PC-3 (cell line): ENCODE measurements at regions not wholly inside any gene's neighbourhood (a gene's known extent, or its start where the extent isn't known, plus 50 kb on each side); places are given as distances from the start of the nearest gene placed in this dataset.

ENCODE experiments used
- ATAC-seq: fragments of 200-7000 bp; cut with Tn5 transposase; 2 replicates; pipeline ENCODE4 v1.9.1; 2020; ENCODE audit warnings: mild to moderate bottlenecking, moderate library complexity
- BruUV-seq: library from RNA; stranded (reverse); fragments of 400-500 nt; replicated peaks from 2 replicates; lab custom pipeline; 2021; lab: Mats Ljungman, UMichigan
- CTCF ChIA-PET: fragments of 300-600 bp; sonication (Branson Sonifier 250); formaldehyde crosslinking; loops from one replicate; lab custom pipeline; 2022; ENCODE audit warnings: antibody characterized with exemption; lab: Charles Lee
- POLR2A ChIA-PET: fragments of 300-600 bp; sonication (Branson Sonifier 250); formaldehyde crosslinking; loops from one replicate; lab custom pipeline; 2022; ENCODE audit warnings: antibody characterized with exemption; ENCODE audit not compliant: unreplicated experiment; lab: Charles Lee
- DNase-seq: peaks from one replicate; pipeline ENCODE4 v3.0.0-alpha.2; 2015
- H2AFZ ChIP-seq: fragments of 300-600 bp; sonication (generic); 2 replicates; pipeline ENCODE4 v1.6.0; 2016; ENCODE audit warnings: antibody characterized with exemption, low read length
- H3F3A ChIP-seq: fragments of 300-600 bp; sonication (generic); one replicate; pipeline ENCODE4 v1.6.0; 2017; ENCODE audit warnings: antibody characterized with exemption, low read length, control low read depth, mild to moderate bottlenecking; ENCODE audit not compliant: unreplicated experiment
- H3K27ac ChIP-seq: fragments of 300-600 bp; sonication (generic); 2 replicates; pipeline ENCODE4 v1.5.1; 2016; ENCODE audit warnings: mild to moderate bottlenecking, low read length
- H3K27me3 ChIP-seq: fragments of 300-600 bp; sonication (generic); 2 replicates; pipeline ENCODE4 v1.6.1; 2016; ENCODE audit warnings: low read length, mixed read lengths
- H3K36me3 ChIP-seq: fragments of 300-600 bp; sonication (generic); 2 replicates; pipeline ENCODE4 v1.6.1; 2016; ENCODE audit warnings: low read depth, mixed run types, low read length, mixed read lengths
- H3K4me1 ChIP-seq: fragments of 300-600 bp; sonication (generic); 2 replicates; pipeline ENCODE4 v1.5.1; 2016; ENCODE audit warnings: low read length; ENCODE audit not compliant: insufficient read depth
- H3K4me2 ChIP-seq: fragments of 300-600 bp; sonication (generic); 2 replicates; pipeline ENCODE4 v1.6.0; 2016; ENCODE audit warnings: low read length
- H3K4me3 ChIP-seq: fragments of 300-600 bp; sonication (generic); 2 replicates; pipeline ENCODE4 v1.5.1; 2016; ENCODE audit warnings: mild to moderate bottlenecking, low read length, mixed read lengths
- H3K79me2 ChIP-seq: fragments of 300-600 bp; sonication (generic); 2 replicates; pipeline ENCODE4 v1.6.1; 2017; ENCODE audit warnings: low read length, mixed read lengths
- H3K9ac ChIP-seq: fragments of 300-600 bp; sonication (generic); 2 replicates; pipeline ENCODE4 v1.6.0; 2016; ENCODE audit warnings: mild to moderate bottlenecking, low read length
- H3K9me2 ChIP-seq: fragments of 300-600 bp; sonication (generic); replicated peaks from 2 replicates; pipeline ENCODE4 v1.6.1; 2016; ENCODE audit warnings: mixed run types, low read length, mixed read lengths
- H3K9me3 ChIP-seq: fragments of 300-600 bp; sonication (generic); 2 replicates; pipeline ENCODE4 v1.6.1; 2016; ENCODE audit warnings: low read length, mixed read lengths
- H4K20me1 ChIP-seq: fragments of 300-600 bp; sonication (generic); 2 replicates; pipeline ENCODE4 v1.6.1; 2016; ENCODE audit warnings: low read length, mixed read lengths
- EZH2 ChIP-seq: fragments of 300-600 bp; sonication (generic); IDR thresholded peaks from one replicate; pipeline ENCODE4 v1.6.1; 2017; ENCODE audit warnings: antibody characterized with exemption, mild to moderate bottlenecking, low read length; ENCODE audit not compliant: unreplicated experiment
- EZH2phosphoT487 ChIP-seq: fragments of 300-600 bp; sonication (generic); IDR thresholded peaks from 2 replicates; pipeline ENCODE4 v1.6.1; 2018; ENCODE audit warnings: mild to moderate bottlenecking, antibody characterized with exemption, low read length, borderline replicate concordance
- intact Hi-C: fragments of 100-400 bp; cut with micrococcal nuclease; formaldehyde crosslinking; loops from 2 replicates; pipeline ENCODE4 v1.9.0; 2023
- TF ChIP-seq, protein P1 (sequence below): fragments of 300-600 bp; sonication (generic); conservative IDR thresholded peaks from 2 replicates; pipeline ENCODE4 v1.5.1; 2017; ENCODE audit warnings: antibody characterized with exemption, low read depth, mild to moderate bottlenecking, low read length

DNA sequence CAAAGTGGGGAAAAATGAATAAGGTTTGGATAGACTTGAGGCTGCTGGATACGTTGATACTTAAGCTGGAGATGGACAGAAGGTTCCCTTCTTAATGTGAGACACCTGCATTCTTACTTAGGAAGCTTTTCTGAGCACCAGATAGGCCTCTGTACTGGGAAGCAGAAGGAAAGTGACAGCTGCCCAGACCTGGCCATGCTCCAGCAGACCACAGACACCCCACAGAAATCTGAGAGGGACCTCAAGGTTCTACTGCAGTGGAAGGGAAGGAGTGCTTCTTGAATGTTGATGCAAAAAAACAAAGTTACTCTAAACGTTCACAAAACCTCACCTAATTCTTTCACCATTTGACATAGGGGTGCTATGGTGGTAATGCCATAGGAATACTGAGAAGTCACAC lies 642.1 kb upstream of the ID2 start:
- no peak overlapping the region for H3K4me3 ChIP-seq
- no TSS peak for BruUV-seq
- no peaks in the 10 kb centered on the region for H3K9me3 ChIP-seq
- H3F3A ChIP-seq, result no peaks in the 10 kb centered on the region
- H3K27ac ChIP-seq, result no peak overlapping the region
- ChIA-PET CTCF (no interaction called here), POLR2A (no interaction called here)
- no peak overlapping the region for H3K4me2 ChIP-seq
- H2AFZ ChIP-seq, result no peak overlapping the region
- H3K36me3 ChIP-seq, result no peaks in the 10 kb centered on the region
- no peaks in the 10 kb centered on the region for H4K20me1 ChIP-seq
- no peak for TF ChIP-seq EZH2
- TF ChIP-seq, protein P1, sequence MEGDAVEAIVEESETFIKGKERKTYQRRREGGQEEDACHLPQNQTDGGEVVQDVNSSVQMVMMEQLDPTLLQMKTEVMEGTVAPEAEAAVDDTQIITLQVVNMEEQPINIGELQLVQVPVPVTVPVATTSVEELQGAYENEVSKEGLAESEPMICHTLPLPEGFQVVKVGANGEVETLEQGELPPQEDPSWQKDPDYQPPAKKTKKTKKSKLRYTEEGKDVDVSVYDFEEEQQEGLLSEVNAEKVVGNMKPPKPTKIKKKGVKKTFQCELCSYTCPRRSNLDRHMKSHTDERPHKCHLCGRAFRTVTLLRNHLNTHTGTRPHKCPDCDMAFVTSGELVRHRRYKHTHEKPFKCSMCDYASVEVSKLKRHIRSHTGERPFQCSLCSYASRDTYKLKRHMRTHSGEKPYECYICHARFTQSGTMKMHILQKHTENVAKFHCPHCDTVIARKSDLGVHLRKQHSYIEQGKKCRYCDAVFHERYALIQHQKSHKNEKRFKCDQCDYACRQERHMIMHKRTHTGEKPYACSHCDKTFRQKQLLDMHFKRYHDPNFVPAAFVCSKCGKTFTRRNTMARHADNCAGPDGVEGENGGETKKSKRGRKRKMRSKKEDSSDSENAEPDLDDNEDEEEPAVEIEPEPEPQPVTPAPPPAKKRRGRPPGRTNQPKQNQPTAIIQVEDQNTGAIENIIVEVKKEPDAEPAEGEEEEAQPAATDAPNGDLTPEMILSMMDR, result no peak
- no peak for TF ChIP-seq EZH2phosphoT487
- no peaks in the 10 kb centered on the region for H3K27me3 ChIP-seq
- intact Hi-C loops, result no loop called here
- no peaks in the 10 kb centered on the region for H3K9me2 ChIP-seq
- no peaks in the 10 kb centered on the region for H3K4me1 ChIP-seq
- no peak overlapping the region for H3K9ac ChIP-seq
- H3K79me2 ChIP-seq, result no peaks in the 10 kb centered on the region
- DNase-seq (no peak), ATAC-seq (no peak)

DNA sequence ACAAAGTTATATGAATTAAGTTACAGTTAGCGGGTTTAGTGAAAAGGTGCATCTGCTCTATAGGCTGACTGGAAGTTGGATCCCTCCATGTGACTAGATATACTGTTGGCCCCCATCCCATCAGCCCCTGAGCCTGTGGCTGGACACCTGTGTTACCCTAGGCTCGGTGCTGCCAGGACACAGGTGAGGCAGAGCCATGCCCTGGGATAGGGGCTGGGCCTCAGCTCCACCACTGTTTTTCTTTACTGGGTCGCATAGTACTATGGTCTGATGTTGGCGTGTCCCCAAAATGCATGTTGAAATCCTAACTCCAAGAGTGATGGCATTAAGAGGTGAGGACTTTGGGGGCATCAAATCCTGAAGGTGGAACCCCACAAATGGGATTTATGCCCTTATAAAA lies 638.6 kb upstream of the ID2 start:
- Histone ChIP-seq H3K79me2 (no peaks in the 10 kb centered on the region), H3K9me2 (no peaks in the 10 kb centered on the region), H3K27ac (no peak overlapping the region), H3K4me3 (no peak overlapping the region), H3K27me3 (no peaks in the 10 kb centered on the region), H2AFZ (no peak overlapping the region), H3F3A (no peaks in the 10 kb centered on the region), H3K4me1 (no peaks in the 10 kb centered on the region), H3K9ac (no peak overlapping the region), H3K9me3 (no peaks in the 10 kb centered on the region), H4K20me1 (no peaks in the 10 kb centered on the region), H3K4me2 (no peak overlapping the region), H3K36me3 (no peaks in the 10 kb centered on the region)
- ChIA-PET CTCF (no interaction called here), POLR2A (no interaction called here)
- TF ChIP-seq, protein P1, result no peak
- no peak for TF ChIP-seq EZH2
- no peak for TF ChIP-seq EZH2phosphoT487
- no peak for DNase-seq
- BruUV-seq, result no TSS peak
- no peak for ATAC-seq
- intact Hi-C loops, result no loop called here

DNA sequence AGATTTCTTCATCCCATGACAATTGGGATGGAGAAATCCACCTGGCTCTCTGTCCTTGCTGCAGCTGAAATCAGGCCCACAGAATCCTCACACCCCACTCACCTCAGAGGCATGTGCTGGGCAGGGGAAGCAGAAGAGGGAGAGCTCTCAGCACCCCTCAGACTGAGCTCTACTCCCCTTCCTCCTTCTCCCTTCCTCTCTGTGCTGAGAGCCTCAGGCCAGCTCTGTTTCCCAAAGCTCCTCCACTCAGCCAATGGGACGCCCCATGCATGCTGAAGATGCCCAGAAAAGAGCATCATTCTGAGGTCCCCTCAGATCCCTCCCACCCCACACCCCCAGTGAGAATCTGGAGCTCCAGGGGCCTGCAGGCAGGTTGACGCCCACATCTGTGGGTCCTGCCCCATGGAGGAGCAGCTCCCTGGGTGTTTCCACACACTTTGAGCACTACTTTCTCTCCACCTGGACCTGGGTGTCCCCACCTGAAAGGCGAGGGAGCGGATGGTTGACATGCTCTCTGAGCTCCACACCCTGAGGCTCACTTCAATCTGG lies 637.7 kb upstream of the ID2 start:
- H3K4me1 ChIP-seq, result no peaks in the 10 kb centered on the region
- no peak overlapping the region for H2AFZ ChIP-seq
- TF ChIP-seq, protein P1, result no peak
- TF ChIP-seq EZH2 (no peak), EZH2phosphoT487 (no peak)
- intact Hi-C loops, result no loop called here
- no peaks in the 10 kb centered on the region for H3K9me2 ChIP-seq
- POLR2A ChIA-PET, result no interaction called here
- no peaks in the 10 kb centered on the region for H3F3A ChIP-seq
- H4K20me1 ChIP-seq, result no peaks in the 10 kb centered on the region
- DNase-seq (no peak), ATAC-seq (no peak)
- no peaks in the 10 kb centered on the region for H3K27me3 ChIP-seq
- no peak overlapping the region for H3K9ac ChIP-seq
- BruUV-seq, result no TSS peak
- H3K9me3 ChIP-seq, result no peaks in the 10 kb centered on the region
- CTCF ChIA-PET, result interaction anchor here (0.5 kb wide), 1 partner anchor 27 kb away, joined by 4 read pairs; no protein-coding TSS in a partner anchor
- H3K36me3 ChIP-seq, result no peaks in the 10 kb centered on the region
- H3K4me3 ChIP-seq, result no peak overlapping the region
- H3K27ac ChIP-seq, result no peak overlapping the region
- H3K79me2 ChIP-seq, result no peaks in the 10 kb centered on the region
- H3K4me2 ChIP-seq, result no peak overlapping the region
